GM13976 (cell line): ENCODE measurements at regions not wholly inside any gene's neighbourhood (a gene's known extent, or its start where the extent isn't known, plus 50 kb on each side); places are given as distances from the start of the nearest gene placed in this dataset.

Source experiments
- DNase-seq: peaks from one replicate; pipeline ENCODE4 v3.0.0; 2012; ENCODE audit warnings: low spot score
- CTCF ChIP-seq: IDR thresholded peaks from 2 replicates; pipeline ENCODE4 v1.5.1; 2012; ENCODE audit warnings: borderline replicate concordance, mild to moderate bottlenecking; ENCODE audit not compliant: insufficient read depth; ENCODE audit errors: extremely low read depth, missing control alignments, control extremely low read depth
- in situ Hi-C: fragments of 300-500 bp; cut with MboI; formaldehyde crosslinking; loops from one replicate; pipeline ENCODE4 v1.12.0; 2022; ENCODE audit warnings: low sequenced_read_pairs, mixed read lengths, inconsistent platforms; ENCODE audit not compliant: unreplicated experiment

DNA sequence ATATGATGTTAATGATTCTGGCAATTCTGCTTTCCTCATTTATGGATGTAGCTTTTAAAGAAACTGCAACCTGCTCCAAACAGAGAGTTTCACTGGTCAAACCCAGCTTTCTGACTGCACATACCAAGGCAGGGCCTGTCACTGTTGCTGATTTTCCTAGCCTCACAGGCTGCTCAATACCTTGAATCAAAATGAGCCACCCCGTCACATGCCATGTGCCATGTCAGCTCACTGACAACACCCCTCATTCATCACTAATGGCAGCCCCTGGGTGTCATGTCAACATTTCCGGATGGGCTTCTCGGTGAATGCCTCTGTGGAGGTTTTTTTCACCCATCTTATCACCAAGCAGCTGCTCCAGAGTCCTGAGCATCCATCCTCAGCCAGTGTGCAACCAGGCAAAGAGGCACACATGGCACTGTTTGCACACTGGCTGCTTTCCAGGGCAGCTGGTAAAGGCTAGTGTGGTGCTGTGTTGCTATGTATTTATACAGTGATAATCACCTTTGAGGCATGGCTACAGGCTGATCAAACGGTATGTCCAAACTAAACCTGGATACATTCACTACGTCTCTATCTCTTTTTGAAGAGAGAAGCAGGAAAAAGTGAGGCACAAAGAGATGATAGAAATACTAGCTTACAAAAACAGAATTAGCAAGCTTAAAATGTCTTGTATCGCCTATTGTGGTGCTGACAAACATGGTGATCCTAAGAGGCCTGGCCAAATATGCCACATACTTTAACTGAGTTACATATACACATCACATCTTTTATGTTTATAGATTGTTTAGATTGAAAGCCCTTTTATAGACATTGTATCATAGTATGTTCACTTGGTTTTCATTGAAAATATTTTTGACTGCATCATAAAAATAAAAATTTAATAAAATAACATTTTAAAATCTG, 94.6 kb upstream of the INPP4B start:
- no peak for TF ChIP-seq CTCF
- in situ Hi-C loops, result no loop called here

DNA sequence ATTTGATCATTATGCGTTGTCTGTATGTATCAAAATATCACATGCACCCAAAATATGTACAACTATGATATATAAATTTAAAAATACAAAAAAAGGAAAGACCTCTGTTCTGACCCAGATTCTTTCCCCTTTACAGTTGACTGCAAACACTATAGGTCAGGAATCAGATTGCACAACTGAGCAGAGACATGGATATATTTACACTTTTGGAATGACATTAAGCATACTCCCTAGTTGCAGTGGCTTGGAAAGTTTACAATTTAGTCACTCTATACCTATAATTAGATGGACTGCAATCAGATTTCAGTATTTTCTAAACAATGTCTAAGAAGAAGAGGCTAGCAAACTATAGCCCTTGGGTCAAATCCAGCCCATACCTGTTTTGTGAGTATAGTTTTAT, 98.5 kb upstream of the INPP4B start:
- TF ChIP-seq CTCF, result no peak
- in situ Hi-C loops, result no loop called here
- DNase-seq, result no peak

More for the DNA sequence above, 94.6 kb upstream of the INPP4B start:
- no peak for DNase-seq

DNA sequence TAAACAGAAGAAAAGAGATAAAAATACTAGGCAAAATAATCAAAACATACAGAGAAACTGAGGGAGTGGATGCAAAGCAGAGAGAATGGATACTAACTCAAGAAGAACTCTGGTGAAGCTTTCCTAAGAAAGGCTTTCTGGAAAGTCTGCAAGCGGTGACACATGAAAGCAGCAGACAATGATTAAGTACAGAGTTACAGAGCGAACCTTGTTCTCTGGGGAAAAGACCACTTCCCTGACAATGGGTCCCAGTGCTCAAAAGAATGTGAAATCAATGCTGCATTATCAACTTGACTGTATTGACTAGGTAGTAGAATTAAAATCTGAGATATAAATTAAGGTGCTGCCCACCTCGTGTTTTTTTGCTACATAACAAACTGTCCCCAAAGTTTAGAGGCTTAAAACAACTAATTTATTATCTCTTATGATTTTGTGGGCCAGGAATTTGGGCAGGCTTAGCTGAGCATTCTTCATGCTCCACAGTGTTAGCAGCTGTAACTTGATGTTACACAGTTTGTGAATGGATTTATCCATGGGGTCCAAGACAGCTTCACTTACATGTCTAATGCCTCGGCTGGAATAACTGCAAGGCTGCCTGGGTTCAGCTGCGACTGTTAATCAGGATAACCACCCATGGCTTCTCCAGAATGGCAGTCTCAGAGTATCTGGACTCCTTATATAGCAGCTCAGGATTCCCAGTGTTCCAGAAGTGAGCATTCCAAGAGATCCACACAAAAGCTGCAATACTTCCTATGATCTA, 106.9 kb upstream of the INPP4B start:
- no peak for TF ChIP-seq CTCF

GRCh38 chr4:142954415-142954814, 108.3 kb upstream of the INPP4B start:
- in situ Hi-C loops, result no loop called here
- DNase-seq, result no peak
- TF ChIP-seq CTCF, result no peak

More for the DNA sequence above, 106.9 kb upstream of the INPP4B start:
- DNase-seq, result no peak
- in situ Hi-C loops, result no loop called here

GRCh38 chr4:142955501-142955900, 109.4 kb upstream of the INPP4B start:
- TF ChIP-seq CTCF, result no peak
- in situ Hi-C loops, result no loop called here
- no peak for DNase-seq

GRCh38 chr4:142959173-142959572, 113.1 kb upstream of the INPP4B start:
- TF ChIP-seq CTCF, result no peak
- in situ Hi-C loops, result no loop called here
- DNase-seq, result no peak
